GM08714 (cell line): ENCODE measurements at regions not wholly inside any gene's neighbourhood (a gene's known extent, or its start where the extent isn't known, plus 50 kb on each side); places are given as distances from the start of the nearest gene placed in this dataset.

Source experiments
- H3K4me3 ChIP-seq: fragments of 200-500 bp; sonication (Bioruptor generic); 2 replicates; pipeline ENCODE4 v1.5.1; 2014; ENCODE audit warnings: mild to moderate bottlenecking, low read length, inconsistent platforms
- ZNF274 ChIP-seq: IDR thresholded peaks from 2 replicates; pipeline ENCODE4 v1.6.1; 2012; ENCODE audit warnings: mild to moderate bottlenecking, low read depth, low read length

DNA sequence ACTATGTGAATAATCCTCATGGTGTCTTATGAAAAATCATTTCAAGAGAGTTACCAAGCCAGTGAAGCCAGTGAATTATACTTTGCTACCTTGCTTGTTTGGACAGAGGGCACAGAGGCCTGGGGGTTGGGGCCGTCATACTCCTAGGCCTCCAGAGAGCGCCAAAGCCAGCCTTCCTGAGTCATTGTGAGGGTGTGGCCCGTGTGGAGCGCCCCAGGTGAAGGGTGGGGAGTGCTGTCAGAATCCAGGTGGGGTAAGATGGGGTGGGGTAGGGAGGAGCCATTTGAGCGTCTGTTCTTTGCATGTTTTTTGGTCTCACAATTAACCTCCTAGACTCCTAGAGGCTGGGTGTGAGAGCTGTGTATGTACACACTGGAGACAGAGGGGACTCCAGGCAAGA lies 71.1 kb downstream of the PERP start:
- TF ChIP-seq ZNF274 = no peak
- H3K4me3 ChIP-seq = no peak overlapping the region

DNA sequence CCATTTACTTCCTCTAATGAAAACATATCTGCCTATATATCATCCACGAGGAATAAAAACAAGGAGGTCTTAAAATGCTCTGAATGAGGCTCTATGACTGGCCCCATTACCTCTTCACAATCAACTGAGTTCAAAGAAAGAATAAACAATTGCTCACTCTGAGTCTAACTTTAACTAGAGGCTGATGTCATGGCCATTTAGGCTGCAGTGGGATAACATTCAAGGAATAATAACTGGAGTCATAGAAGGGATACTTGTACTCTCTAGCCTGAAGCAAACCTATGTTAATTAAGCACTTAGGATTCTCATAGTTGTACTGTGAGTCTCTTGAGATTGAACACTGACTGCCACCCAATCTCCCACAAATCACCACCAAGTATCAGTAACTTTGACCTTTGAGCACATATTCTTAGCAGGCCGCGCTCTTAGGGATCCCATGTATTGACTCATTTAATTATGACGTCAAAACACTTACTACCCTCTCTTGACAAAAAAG lies 70.2 kb downstream of the PERP start:
- no peak overlapping the region for H3K4me3 ChIP-seq
- no peak for TF ChIP-seq ZNF274

DNA sequence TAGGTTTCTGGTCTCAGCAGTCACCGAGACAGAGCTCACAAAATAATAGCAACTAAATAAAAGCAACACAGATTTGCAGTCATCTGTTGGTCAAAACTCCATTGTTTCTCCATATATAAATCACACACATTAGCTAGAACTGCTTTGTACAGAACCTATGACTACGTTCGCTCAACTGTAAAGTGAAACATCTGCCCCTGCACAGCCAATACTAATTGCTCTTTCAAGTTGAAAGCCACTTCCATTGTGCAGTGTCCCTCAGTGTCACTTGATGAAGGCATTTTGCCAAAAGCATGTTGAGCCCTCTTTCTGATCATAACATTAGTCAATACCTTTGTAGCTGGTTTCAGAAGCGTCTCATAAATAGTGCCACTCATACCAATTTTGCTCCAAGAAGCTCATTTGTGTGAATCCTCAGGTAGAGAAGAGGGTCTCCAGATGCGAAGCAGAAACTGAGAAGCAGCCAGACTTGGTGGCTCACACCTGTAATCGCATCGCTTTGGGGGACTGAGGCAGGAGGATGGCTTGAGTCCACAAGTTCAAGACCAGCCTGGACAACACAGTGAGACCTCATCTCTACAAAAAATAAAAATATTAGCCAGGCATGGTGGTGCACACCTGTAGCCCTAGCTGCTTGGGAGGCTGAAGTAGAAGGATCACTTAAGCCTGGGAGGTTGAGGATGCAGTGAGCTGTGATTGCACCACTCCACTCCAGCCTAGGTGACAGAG lies 68.9 kb downstream of the PERP start:
- TF ChIP-seq ZNF274 = no peak
- no peak overlapping the region for H3K4me3 ChIP-seq
